ENCODE measurements at regions not wholly inside any gene's neighbourhood (a gene's known extent, or its start where the extent isn't known, plus 50 kb on each side); places are given as distances from the start of the nearest gene placed in this dataset.

- WGBS, 2 experiments (ENCODE audit: insufficient coverage in 2 of 2), result 94 to 100% methylated on average over 2 of the region's 5 CpGs
- Histone ChIP-seq H3K4me1 (ENCODE audit: control insufficient read depth, insufficient read depth, low read length, poor library complexity, severe bottlenecking) (peaks cover 22% of the 10 kb centered on the region), H3K27ac (ENCODE audit: low read depth, low read length, severe bottlenecking) (no peak overlapping the region), H3K9me3 (ENCODE audit: control insufficient read depth, low read length) (no peaks in the 10 kb centered on the region), H3K36me3 (ENCODE audit: control insufficient read depth, insufficient read depth, low read length) (no peaks in the 10 kb centered on the region), H3K4me3 (ENCODE audit: extremely low read depth, insufficient read depth, low read length, poor library complexity, severe bottlenecking) (no peak overlapping the region)
These were observed 194.6 kb downstream of the NRIP1 start for GRCh38 chr21:14869984-14870852.

GRCh38 chr21:14866859-14867765, 197.7 kb downstream of the NRIP1 start:
- Histone ChIP-seq H3K4me3 (ENCODE audit: extremely low read depth, insufficient read depth, low read length, poor library complexity, severe bottlenecking) (no peak overlapping the region), H3K36me3 (ENCODE audit: control insufficient read depth, insufficient read depth, low read length) (no peaks in the 10 kb centered on the region), H3K4me1 (ENCODE audit: control insufficient read depth, insufficient read depth, low read length, poor library complexity, severe bottlenecking) (peaks cover 22% of the 10 kb centered on the region), H3K27ac (ENCODE audit: low read depth, low read length, severe bottlenecking) (no peak overlapping the region), H3K9me3 (ENCODE audit: control insufficient read depth, low read length) (no peaks in the 10 kb centered on the region)
- 79 to 82% methylated on average over 2 of the region's 3 CpGs for WGBS, 2 experiments (ENCODE audit: insufficient coverage in 2 of 2)

DNA sequence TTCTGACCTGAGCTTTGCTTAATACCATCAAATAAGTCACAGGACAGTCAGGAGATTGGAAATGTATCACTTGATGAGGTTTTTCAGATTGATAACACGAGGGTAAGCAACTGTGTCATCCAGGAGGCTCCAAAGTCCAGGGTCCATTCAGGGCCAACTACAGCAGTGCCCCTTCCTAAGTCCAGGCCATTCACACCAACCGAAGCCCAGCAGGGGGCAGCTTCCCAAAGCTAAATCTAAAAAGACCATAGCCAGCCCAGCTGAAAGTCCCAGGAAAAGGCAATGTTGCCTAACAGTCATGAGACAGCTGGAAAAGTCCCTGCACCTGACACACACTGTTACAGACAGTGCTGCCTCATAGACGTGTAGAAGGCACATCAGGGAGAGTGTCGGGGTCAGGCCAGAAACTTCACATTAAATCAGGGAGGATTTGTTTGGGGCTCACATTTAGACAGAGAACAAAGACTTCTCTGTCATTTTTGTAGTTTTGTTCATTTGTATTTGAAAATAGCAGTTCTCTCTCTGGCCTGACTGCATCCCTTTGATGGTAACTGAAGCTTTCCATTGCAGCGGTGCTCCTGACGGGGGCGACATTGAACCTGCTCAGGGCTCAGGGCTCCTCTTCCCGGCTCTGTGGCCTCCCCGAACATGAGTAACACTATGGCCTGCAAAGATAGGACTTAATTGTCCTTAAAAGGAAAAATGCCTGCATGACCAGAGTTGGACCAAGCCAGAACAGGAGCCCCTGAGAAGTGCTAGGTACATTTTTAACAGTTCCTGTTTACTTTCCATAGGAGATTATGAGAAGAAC, 200.4 kb downstream of the NRIP1 start:
- Histone ChIP-seq H3K36me3 (ENCODE audit: control insufficient read depth, insufficient read depth, low read length) (no peaks in the 10 kb centered on the region), H3K9me3 (ENCODE audit: control insufficient read depth, low read length) (no peaks in the 10 kb centered on the region), H3K4me1 (ENCODE audit: control insufficient read depth, insufficient read depth, low read length, poor library complexity, severe bottlenecking) (peaks cover 22% of the 10 kb centered on the region), H3K27ac (ENCODE audit: low read depth, low read length, severe bottlenecking) (no peak overlapping the region), H3K4me3 (ENCODE audit: extremely low read depth, insufficient read depth, low read length, poor library complexity, severe bottlenecking) (no peak overlapping the region)
- 52 to 56% methylated on average over 6 of the region's 9 CpGs for WGBS, 2 experiments (ENCODE audit: insufficient coverage in 2 of 2)

DNA sequence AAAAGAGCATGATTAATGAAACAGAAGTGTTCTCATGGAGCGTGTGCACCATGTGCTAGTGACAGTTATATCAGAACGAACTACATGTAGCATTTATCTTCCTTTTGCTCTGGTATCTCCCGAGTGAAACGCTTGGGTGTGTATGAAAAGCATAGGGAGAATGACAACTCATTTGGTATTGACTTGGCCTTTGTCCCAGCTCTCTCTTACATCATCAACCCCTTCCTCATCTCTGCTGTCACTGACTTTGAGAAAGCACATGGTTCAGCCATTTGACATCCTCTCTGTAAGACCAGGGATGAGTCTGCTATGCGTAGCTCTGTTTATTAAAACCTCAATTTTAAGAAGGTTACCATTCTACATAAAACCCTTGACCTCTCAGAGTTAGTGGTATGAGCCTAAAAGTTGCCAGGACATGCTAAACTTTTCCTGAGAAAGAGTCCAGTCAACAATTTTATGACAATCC, 201.0 kb downstream of the NRIP1 start:
- Histone ChIP-seq H3K4me3 (ENCODE audit: extremely low read depth, insufficient read depth, low read length, poor library complexity, severe bottlenecking) (no peak overlapping the region), H3K27ac (ENCODE audit: low read depth, low read length, severe bottlenecking) (no peak overlapping the region)
- WGBS, 2 experiments (ENCODE audit: insufficient coverage in 2 of 2), result 100% methylated on average over 1 to 2 of the region's 5 CpGs

DNA sequence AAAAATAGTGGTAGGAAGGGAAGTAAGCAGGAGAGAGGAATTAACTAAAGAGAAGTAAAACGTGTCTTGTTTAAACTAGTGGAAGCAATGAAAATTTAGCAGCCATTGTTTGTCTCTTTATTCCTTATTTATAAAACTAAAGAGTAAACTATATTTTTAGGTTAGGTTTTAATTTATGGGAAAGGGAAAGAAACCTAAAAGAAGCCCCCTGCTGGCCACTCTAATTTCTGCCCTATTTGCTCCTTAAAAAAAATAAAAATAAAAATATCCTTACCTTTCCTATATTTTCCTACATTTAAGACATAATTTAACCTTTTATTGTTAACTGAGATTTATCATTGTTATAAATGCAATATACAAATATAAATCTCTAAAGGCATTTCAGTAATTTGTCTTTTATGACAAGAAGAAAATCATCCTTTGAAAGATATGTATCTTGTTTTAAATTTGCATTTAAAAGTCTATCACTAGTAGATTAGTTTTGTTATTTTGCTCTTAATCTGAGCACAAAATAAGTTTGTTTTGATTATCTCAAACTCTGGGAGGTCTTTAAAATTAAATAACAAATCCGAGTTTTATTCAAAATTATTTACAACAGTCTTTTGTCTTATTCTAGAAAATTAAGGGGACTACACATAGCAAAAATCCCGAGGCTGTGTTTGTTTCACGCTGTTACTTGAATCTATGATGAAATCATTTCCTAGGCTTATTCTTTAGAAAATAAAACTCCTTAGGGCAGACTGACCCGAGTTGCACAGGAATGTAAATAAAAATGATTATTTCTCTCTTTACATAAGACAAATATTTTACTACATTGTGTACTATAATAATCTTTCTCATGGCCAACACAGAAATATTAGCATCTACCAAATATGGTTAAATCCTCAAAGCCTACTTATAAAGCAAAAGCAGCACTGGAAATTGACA, 201.7 kb downstream of the NRIP1 start:
- Histone ChIP-seq H3K4me1 (ENCODE audit: control insufficient read depth, insufficient read depth, low read length, poor library complexity, severe bottlenecking) (peaks cover 11% of the 10 kb centered on the region), H3K36me3 (ENCODE audit: control insufficient read depth, insufficient read depth, low read length) (no peaks in the 10 kb centered on the region), H3K9me3 (ENCODE audit: control insufficient read depth, low read length) (no peaks in the 10 kb centered on the region), H3K4me3 (ENCODE audit: extremely low read depth, insufficient read depth, low read length, poor library complexity, severe bottlenecking) (no peak overlapping the region), H3K27ac (ENCODE audit: low read depth, low read length, severe bottlenecking) (no peak overlapping the region)
- 80% methylated on average over 1 of the region's 5 CpGs; no CpG with 5 or more reads in 1 of the 2 experiments for WGBS, 2 experiments (ENCODE audit: insufficient coverage in 2 of 2)

More for the DNA sequence above, 201.0 kb downstream of the NRIP1 start:
- H3K9me3 ChIP-seq (ENCODE audit: control insufficient read depth, low read length), result no peaks in the 10 kb centered on the region
- H3K36me3 ChIP-seq (ENCODE audit: control insufficient read depth, insufficient read depth, low read length), result no peaks in the 10 kb centered on the region
- H3K4me1 ChIP-seq (ENCODE audit: control insufficient read depth, insufficient read depth, low read length, poor library complexity, severe bottlenecking), result peaks cover 17% of the 10 kb centered on the region

DNA sequence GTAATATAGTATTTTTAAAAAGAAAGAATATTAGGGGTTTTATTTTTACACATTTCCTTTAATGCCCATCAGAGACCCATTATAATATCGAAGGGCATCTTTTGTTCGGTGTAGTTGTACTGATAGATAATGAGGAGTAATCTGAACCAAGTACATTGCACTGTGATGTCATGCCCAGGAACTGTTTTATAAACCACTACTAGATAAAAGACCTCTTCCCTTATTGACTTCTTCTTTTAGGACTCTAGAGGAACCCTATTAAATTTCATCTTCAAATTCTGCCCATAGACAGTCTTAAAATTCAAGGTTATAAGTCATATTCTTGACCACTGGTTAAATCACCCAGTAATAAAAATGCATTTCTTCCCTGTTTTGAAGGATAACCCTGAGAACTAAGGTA, 206.5 kb downstream of the NRIP1 start:
- no peak overlapping the region for H3K4me3 ChIP-seq (ENCODE audit: extremely low read depth, insufficient read depth, low read length, poor library complexity, severe bottlenecking)
- H3K4me1 ChIP-seq (ENCODE audit: control insufficient read depth, insufficient read depth, low read length, poor library complexity, severe bottlenecking), result no peaks in the 10 kb centered on the region
- no peaks in the 10 kb centered on the region for H3K36me3 ChIP-seq (ENCODE audit: control insufficient read depth, insufficient read depth, low read length)
- peaks cover 4% of the 10 kb centered on the region for H3K9me3 ChIP-seq (ENCODE audit: control insufficient read depth, low read length)
- H3K27ac ChIP-seq (ENCODE audit: low read depth, low read length, severe bottlenecking), result no peak overlapping the region
- WGBS, 2 experiments (ENCODE audit: insufficient coverage in 2 of 2), result no CpG with 5 or more reads among the region's 2 CpGs

GRCh38 chr21:14857529-14857928, 207.3 kb downstream of the NRIP1 start:
- Histone ChIP-seq H3K4me1 (ENCODE audit: control insufficient read depth, insufficient read depth, low read length, poor library complexity, severe bottlenecking) (no peaks in the 10 kb centered on the region), H3K27ac (ENCODE audit: low read depth, low read length, severe bottlenecking) (no peak overlapping the region), H3K4me3 (ENCODE audit: extremely low read depth, insufficient read depth, low read length, poor library complexity, severe bottlenecking) (no peak overlapping the region), H3K36me3 (ENCODE audit: control insufficient read depth, insufficient read depth, low read length) (no peaks in the 10 kb centered on the region), H3K9me3 (ENCODE audit: control insufficient read depth, low read length) (peaks cover 4% of the 10 kb centered on the region)
- WGBS, 2 experiments (ENCODE audit: insufficient coverage in 2 of 2), result 50% methylated on average over 1 of the region's 2 CpGs; no CpG with 5 or more reads in 1 of the 2 experiments

GRCh38 chr21:14850394-14850793, 214.4 kb downstream of the NRIP1 start:
- Histone ChIP-seq H3K36me3 (ENCODE audit: control insufficient read depth, insufficient read depth, low read length) (no peaks in the 10 kb centered on the region), H3K27ac (ENCODE audit: low read depth, low read length, severe bottlenecking) (no peak overlapping the region), H3K9me3 (ENCODE audit: control insufficient read depth, low read length) (peaks cover 17% of the 10 kb centered on the region), H3K4me1 (ENCODE audit: control insufficient read depth, insufficient read depth, low read length, poor library complexity, severe bottlenecking) (no peaks in the 10 kb centered on the region), H3K4me3 (ENCODE audit: extremely low read depth, insufficient read depth, low read length, poor library complexity, severe bottlenecking) (no peak overlapping the region)

DNA sequence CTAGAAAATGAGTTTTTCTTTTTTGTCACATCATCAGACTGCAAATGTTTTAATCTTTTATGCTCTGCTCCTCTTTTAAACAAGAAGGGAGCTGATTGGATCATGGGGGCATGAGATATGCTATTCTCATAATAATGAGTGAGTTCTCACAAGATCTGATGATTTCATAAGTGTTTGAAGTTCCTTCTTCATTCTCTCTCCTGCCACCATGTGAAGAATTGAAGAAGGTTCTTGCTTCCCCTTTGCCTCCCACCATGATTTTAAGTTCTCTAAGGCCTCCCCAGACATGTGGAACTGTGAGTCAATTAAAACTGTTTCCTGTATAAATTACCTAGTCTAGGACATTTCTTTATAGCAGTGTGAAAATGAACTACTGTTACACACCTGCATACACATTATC, 218.2 kb downstream of the NRIP1 start:
- Histone ChIP-seq H3K27ac (ENCODE audit: low read depth, low read length, severe bottlenecking) (no peak overlapping the region), H3K9me3 (ENCODE audit: control insufficient read depth, low read length) (peaks cover 13% of the 10 kb centered on the region), H3K36me3 (ENCODE audit: control insufficient read depth, insufficient read depth, low read length) (no peaks in the 10 kb centered on the region), H3K4me3 (ENCODE audit: extremely low read depth, insufficient read depth, low read length, poor library complexity, severe bottlenecking) (no peak overlapping the region), H3K4me1 (ENCODE audit: control insufficient read depth, insufficient read depth, low read length, poor library complexity, severe bottlenecking) (no peaks in the 10 kb centered on the region)

GRCh38 chr21:14844001-14844400, 220.8 kb downstream of the NRIP1 start:
- H3K36me3 ChIP-seq (ENCODE audit: control insufficient read depth, insufficient read depth, low read length), result no peaks in the 10 kb centered on the region
- no peaks in the 10 kb centered on the region for H3K4me1 ChIP-seq (ENCODE audit: control insufficient read depth, insufficient read depth, low read length, poor library complexity, severe bottlenecking)
- no peak overlapping the region for H3K4me3 ChIP-seq (ENCODE audit: extremely low read depth, insufficient read depth, low read length, poor library complexity, severe bottlenecking)
- H3K9me3 ChIP-seq (ENCODE audit: control insufficient read depth, low read length), result peaks cover 13% of the 10 kb centered on the region
- no peak overlapping the region for H3K27ac ChIP-seq (ENCODE audit: low read depth, low read length, severe bottlenecking)

Measured in mesodermal cell (in vitro differentiated cells).